NCI-H2107 treated with DMSO at 0.1 percent for 48 hours (cell line): ENCODE measurements at regions not wholly inside any gene's neighbourhood (a gene's known extent, or its start where the extent isn't known, plus 50 kb on each side); places are given as distances from the start of the nearest gene placed in this dataset.
"Not testable (repeated sequence)": the region's sequence is repeated elsewhere in the genome, so short reads cannot be mapped to it uniquely, and the experiment has no call there.

Experiments used
- DNase-seq: peaks from one replicate; lab custom pipeline; 2025; ENCODE audit not compliant: unreplicated experiment; lab: John Stamatoyannopoulos, UW

- no peak for DNase-seq
Observed at GRCh38 chr5:68070591-68071281, 144.8 kb upstream of the PIK3R1 start.

- DNase-seq, result no peak
Observed at GRCh38 chr5:68067976-68068603, 147.5 kb upstream of the PIK3R1 start.

- no peak for DNase-seq
Observed at GRCh38 chr5:68067291-68067690, 148.3 kb upstream of the PIK3R1 start.

GRCh38 chr5:68066277-68066955 is 149.1 kb upstream of the PIK3R1 start:
- DNase-seq, result no peak

GRCh38 chr5:68065321-68065720 is 150.2 kb upstream of the PIK3R1 start:
- DNase-seq, result not testable (repeated sequence)

DNA sequence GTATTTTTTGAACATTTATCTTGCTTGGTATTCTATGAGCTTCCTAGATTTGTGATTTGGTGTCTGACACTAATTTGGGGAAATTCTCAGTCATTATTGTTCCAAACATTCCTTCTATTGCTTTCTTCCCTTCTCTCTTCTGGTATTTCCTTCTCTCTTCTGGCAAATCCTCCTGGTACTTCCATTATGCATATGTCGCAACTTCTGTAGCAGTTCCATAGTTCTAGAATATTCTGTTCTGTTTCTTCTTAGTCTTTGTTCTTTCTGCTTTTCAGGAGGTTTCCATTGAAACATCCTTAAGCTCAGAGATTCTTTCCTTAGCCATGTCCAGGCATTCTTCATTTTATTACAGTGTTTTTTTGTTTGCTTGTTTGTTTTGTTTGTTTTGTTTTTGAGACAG is 155.2 kb upstream of the PIK3R1 start:
- no peak for DNase-seq

DNA sequence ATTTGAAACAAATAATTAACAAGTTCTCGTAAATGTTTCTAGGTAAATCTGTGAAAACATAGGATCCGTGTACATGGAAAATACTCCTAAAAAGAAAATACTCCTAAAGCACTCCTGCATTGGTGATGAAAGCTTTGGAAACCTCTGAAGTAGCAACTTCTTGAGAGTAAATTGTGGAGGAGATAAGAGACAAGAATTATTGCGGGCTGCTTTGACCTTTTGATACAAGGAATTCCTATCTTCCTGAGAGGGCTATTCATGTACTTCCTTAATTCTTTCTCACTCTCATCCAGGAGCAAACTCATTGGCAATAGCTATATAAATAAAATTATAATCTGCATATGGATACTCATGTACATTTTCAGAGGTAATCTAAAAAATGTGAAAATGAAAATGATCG is 158.4 kb upstream of the PIK3R1 start:
- DNase-seq, result no peak

DNA sequence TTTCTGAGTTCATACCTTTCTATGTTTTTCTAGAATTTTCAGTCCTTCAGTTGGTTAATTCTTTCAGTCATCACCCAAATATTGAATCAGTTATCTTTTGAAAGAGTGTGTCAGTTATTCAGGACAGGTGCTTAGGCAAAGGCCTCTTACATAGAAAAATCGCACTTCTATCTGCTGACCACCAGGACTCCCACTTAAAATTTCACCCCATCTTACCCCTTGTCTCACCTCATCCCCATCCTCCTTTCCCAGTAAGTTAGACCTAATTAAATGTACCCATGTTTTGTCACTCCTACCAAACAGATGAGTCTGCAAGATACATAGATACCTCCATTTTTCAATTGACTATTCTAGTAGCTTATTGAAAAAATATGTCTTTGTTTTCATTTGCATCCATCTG is 159.9 kb upstream of the PIK3R1 start:
- DNase-seq, result no peak

GRCh38 chr5:68054638-68055037 is 160.9 kb upstream of the PIK3R1 start:
- DNase-seq, result no peak

DNA sequence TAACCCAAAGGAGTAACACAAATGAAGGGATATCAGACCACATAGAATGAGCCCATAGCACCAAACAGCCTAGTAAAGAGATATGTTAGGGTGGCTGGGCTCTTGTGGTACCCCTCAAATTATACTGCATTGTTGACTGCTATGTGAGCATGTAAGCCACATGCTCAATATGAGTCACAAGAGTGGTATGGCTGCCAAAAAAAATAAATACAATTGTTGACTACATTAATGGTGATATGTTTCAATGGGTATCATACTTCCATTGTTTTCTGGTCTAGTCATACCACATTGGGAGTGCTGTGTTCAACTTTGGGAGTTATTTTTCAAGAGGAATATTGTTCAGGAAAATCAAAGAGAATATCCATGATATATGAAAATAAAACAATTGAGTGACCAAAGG is 162.4 kb upstream of the PIK3R1 start:
- no peak for DNase-seq

DNA sequence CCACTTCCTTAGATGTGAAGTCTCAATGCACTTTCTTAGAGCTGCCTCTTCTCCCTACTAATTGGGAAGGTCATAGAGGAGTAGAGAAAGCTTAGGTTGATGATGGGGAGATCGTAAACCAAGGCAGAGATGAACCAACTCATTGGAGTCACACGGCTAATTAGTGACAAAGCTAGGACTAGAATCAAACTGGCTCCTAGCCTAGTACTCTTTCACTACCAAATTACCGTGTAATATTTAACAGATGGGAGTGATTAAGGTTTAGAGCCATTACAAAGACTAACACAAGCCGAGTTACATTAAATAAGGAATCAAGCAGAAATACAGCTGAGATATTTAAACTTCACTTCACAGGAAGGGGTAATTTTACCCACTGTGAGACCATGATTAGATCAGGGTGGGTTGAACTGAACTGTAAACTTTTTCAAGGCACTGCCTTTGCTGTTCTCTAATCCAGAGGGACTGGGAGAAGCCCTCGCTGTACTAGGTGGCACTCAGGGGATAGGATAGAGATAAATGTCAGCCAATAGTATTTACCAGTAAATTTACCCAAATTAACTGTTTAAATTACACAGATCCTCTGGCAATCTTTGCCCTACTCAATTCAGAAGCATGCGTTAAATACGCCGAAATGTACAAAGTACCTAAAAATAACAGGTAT is 166.4 kb upstream of the PIK3R1 start:
- no peak for DNase-seq

GRCh38 chr5:68048516-68048915 is 167.0 kb upstream of the PIK3R1 start:
- no peak for DNase-seq

DNA sequence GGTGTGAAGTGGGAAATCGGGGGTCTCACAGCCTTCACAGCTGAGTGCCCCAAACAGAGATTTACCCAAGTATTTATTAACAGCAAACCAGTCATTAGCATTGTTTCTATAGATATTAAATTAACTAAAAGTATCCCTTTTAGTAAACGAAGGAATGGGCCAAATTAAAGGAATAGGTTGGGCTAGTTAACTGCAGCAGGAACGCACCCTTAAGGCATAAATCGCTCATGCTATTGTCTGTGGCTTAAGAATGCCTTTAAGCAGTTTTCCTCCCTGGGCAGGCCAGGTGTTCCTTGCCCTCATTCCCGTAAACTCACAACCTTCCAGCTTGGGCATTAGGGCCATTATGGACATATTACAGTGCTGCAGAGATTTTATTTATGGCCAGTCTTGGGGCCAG is 167.5 kb upstream of the PIK3R1 start:
- not testable (repeated sequence) for DNase-seq

DNA sequence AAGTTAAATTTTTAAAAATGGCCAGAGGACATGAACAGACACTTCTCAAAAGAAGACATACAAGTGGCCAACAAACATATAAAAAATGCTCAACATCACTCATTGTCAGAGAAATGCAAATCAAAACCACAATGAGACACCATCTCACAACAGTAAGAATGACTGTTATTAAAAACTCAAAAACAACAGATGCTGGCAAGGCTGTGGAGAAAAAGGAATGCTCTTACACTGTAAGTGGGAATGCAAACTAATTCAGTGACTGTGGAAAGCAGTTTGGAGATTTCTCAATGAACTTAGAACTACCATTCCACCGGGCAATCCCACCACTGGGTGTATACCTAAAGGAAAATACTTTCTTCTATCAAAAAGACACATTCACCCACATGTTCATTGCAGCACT is 168.5 kb upstream of the PIK3R1 start:
- no peak for DNase-seq

DNA sequence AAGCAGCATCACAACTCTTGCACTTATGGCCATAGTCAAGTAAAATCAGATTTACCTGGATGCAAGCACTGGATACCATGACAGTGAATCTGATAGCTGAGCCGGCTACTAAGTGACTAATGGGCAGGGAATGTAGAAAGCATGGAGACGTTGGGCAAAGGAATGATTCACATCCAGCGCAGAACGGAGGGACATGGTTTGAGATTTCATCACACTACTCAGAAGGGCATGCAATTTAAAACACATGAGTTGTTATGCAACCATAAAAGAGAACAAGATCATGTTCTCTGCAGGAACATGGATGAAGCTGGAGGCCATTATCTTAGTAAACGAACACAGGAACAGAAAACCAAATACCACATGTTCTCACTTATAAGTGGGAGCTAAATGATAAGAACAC is 169.1 kb upstream of the PIK3R1 start:
- no peak for DNase-seq

DNA sequence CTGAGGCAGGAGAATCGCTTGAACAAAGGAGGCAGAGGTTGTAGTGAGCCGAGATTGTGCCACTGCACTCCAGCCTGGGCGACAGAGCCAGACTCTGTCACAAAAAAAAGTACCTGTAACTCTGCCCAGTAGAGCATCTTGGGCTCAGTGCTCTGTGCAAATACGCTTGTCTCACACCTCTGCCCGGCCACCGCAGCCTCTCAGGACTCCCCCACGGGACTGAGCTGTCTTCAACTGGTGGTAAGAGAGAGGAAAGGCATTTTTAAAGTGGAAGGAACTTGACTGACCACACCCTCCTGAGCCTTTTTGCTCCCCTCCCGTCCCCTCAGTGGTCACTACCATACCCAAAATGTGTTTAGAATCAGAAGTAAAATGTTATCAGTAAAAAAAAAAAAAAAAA is 174.3 kb upstream of the PIK3R1 start:
- DNase-seq, result no peak

DNA sequence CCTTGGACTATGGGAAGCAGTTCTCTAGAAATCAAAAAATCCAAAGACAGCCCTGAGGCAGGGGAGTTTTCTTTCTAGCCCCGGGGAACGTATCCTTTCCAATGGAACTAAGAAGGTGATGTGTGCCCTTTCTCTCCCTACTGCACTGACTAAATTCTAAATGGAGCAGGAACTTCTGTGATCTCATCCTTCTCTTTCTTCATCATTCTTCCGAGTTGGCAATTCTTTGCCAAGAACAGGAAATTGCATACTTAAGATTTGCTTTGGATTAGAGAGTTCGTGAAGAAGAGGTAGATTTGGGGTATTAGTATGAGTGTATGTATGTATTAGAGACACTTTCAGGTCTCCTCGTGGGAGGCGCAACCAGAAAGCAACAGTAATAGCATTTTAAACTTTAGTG is 178.0 kb upstream of the PIK3R1 start:
- no peak for DNase-seq

- no peak for DNase-seq
Observed at GRCh38 chr5:68033961-68034571, 181.5 kb upstream of the PIK3R1 start.

DNA sequence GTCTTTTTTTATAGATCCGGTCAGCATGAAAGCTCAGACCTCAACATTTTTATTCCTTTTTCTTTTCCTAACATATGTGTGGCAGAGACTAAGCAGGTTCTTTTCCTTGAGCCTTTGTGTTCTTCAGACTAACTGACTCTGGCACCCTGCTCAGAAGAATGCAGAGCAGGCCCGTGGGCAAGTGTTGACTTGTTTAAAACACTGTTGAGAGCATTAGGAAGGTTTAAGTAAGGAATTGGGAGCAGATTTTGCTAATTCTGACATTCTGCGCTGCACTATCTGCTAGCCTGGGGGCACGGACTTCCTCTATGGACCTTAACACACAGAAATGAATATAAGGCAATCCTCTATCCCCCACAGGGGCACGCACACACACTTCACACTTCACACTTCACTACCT is 182.5 kb upstream of the PIK3R1 start:
- no peak for DNase-seq

DNA sequence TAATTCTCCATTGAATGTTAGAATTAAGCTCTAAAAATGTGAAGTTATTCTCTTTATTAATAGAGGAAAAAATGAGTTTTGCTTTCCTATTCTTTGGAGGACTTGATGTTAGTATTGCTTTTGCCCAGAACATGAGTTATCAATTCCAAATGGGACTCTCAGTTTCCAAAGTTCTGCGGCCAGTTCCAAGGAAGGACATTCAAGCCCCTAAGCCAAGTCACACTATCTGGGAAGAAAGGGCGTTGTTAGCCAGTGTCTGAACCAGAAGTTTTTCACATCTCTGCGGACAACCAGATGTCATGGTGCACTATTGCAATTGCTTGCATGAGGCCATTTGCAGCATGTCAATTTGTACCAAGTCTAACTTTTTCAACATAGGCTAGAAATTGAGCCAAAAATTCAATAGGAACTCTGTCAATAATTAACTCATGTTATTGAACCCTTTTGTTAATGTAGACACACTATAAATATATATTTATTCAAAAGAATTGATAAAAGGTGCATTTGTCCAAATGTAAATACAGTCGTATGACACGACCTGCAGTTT is 183.3 kb upstream of the PIK3R1 start:
- no peak for DNase-seq

DNA sequence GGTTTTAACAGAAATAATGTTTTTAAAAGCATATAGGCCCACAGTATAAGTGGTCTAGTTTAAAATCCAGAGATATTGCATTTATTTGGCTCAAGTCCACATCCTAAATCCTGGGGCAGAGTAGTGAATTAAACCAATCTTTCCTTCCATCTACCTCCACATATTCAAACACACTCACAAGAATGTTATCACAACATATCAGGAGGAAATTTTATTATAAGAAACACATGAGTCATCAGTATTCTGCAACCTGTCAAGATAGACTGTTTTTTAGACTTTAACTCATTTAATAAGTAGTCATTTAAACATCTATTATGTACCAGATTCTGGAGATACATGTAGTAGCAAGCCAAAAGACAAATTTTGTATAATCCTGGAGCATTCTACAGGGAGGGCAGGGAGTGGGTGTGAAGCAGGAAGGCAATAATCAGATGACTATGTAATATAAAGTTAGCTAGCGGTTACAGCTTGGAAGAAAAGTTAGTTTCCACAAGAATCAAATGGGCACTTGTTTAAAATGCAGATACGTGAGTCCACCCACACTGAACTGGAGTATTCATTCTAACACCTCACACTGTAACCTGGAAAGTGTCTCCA is 187.3 kb upstream of the PIK3R1 start:
- DNase-seq, result no peak
